K562 (cell line): ENCODE measurements at regions not wholly inside any gene's neighbourhood (a gene's known extent, or its start where the extent isn't known, plus 50 kb on each side); places are given as distances from the start of the nearest gene placed in this dataset.
A peak's percentile ranks its signal among the peaks of the same experiment; 100 is the strongest.

Experiments used
- BHLHE40 ChIP-seq: IDR thresholded peaks from 2 replicates; pipeline ENCODE4 v1.6.1; 2011; ENCODE audit warnings: low read length, improper control_type of control experiment
- CBFA2T3 ChIP-seq: fragments of 450-650 bp; IDR thresholded peaks from 2 replicates; pipeline ENCODE4 v1.6.1; 2017
- CBX8 ChIP-seq: fragments of 200-600 bp; sonication (generic); IDR thresholded peaks from 2 replicates; pipeline ENCODE4 v1.6.1; 2012; ENCODE audit warnings: borderline replicate concordance, mixed run types, low read depth, mild to moderate bottlenecking, moderate library complexity, mixed read lengths, low read length, control low read depth, inconsistent platforms; ENCODE audit not compliant: poor library complexity, severe bottlenecking; ENCODE audit errors: extremely low read depth
- CCNT2 ChIP-seq: IDR thresholded peaks from 2 replicates; pipeline ENCODE4 v1.6.1; 2011; ENCODE audit warnings: borderline replicate concordance, low read depth, mild to moderate bottlenecking, moderate library complexity, mixed read lengths, low read length; ENCODE audit not compliant: insufficient read length; ENCODE audit errors: extremely low read depth
- CHD4 ChIP-seq: fragments of 200-600 bp; sonication (generic); IDR thresholded peaks from 3 replicates; pipeline ENCODE4 v1.6.1; 2012; ENCODE audit warnings: low read depth, mild to moderate bottlenecking, mixed read lengths, low read length, inconsistent platforms; ENCODE audit not compliant: insufficient read depth, insufficient replicate concordance, poor library complexity, severe bottlenecking
- FOXJ3 ChIP-seq: sonication (generic); formaldehyde crosslinking; IDR thresholded peaks from 2 replicates; pipeline ENCODE4 v1.4.0; 2020; ENCODE audit warnings: mild to moderate bottlenecking, missing genetic modification reagents
- GATAD2B ChIP-seq: fragments of 450-650 bp; IDR thresholded peaks from 2 replicates; pipeline ENCODE4 v1.6.1; 2017; ENCODE audit warnings: mild to moderate bottlenecking, borderline replicate concordance
- HNRNPLL ChIP-seq: fragments of 200-400 bp; formaldehyde crosslinking; IDR thresholded peaks from 2 replicates; pipeline ENCODE4 v1.6.1; 2017; ENCODE audit warnings: low read length, low read depth, mild to moderate bottlenecking; ENCODE audit not compliant: poor library complexity, severe bottlenecking
- MAZ ChIP-seq, 2 experiments: fragments of 450-650 bp in 1 of 2; sonication (generic) in 1 of 2; formaldehyde crosslinking; IDR thresholded peaks in 1 of 2; conservative IDR thresholded peaks in 1 of 2; 2 replicates each; pipeline versions ENCODE4 v1.4.0 to v1.5.0; 2020; ENCODE audit warnings: mild to moderate bottlenecking in 1 of 2, missing genetic modification reagents in 1 of 2
- NCOA4 ChIP-seq: fragments of 450-650 bp; IDR thresholded peaks from 2 replicates; pipeline ENCODE4 v1.6.1; 2018; ENCODE audit warnings: mild to moderate bottlenecking; ENCODE audit not compliant: partially characterized antibody
- NFIC ChIP-seq: fragments of 450-650 bp; IDR thresholded peaks from 2 replicates; pipeline ENCODE4 v1.6.1; 2017; ENCODE audit warnings: mild to moderate bottlenecking, inconsistent platforms
- RBM34 ChIP-seq: fragments of 200-400 bp; formaldehyde crosslinking; IDR thresholded peaks from 2 replicates; pipeline ENCODE4 v1.6.1; 2018; ENCODE audit warnings: low read length, borderline replicate concordance; ENCODE audit not compliant: insufficient read depth
- TCF3 ChIP-seq: sonication (generic); formaldehyde crosslinking; IDR thresholded peaks from 2 replicates; pipeline ENCODE4 v1.4.0; 2020; ENCODE audit warnings: mild to moderate bottlenecking, missing genetic modification reagents
- ZNF124 ChIP-seq: sonication (generic); formaldehyde crosslinking; IDR thresholded peaks from 2 replicates; pipeline ENCODE4 v1.8.1; 2022; ENCODE audit warnings: missing genetic modification reagents
- ZNF239 ChIP-seq: fragments of 250-450 bp; sonication (Bioruptor Pico); IDR thresholded peaks from 2 replicates; pipeline ENCODE4 v1.4.0; 2020; ENCODE audit warnings: mild to moderate bottlenecking
- ZNF253 ChIP-seq: fragments of 250-450 bp; sonication (Bioruptor Pico); conservative IDR thresholded peaks from 2 replicates; pipeline ENCODE4 v1.6.1; 2021; ENCODE audit warnings: mild to moderate bottlenecking
- ZNF263 ChIP-seq: sonication (generic); formaldehyde crosslinking; IDR thresholded peaks from 2 replicates; pipeline ENCODE4 v1.8.0; 2022; ENCODE audit warnings: mild to moderate bottlenecking, missing genetic modification reagents, borderline replicate concordance
- ZNF311 ChIP-seq: fragments of 250-450 bp; sonication (Bioruptor Pico); IDR thresholded peaks from 2 replicates; pipeline ENCODE4 v1.4.0; 2020; ENCODE audit warnings: mild to moderate bottlenecking, moderate library complexity
- ZNF668 ChIP-seq: fragments of 250-450 bp; sonication (Bioruptor Pico); IDR thresholded peaks from 2 replicates; pipeline ENCODE4 v1.8.0; 2022; ENCODE audit warnings: mild to moderate bottlenecking, inconsistent platforms
- TF ChIP-seq, protein P1 (sequence below): sonication (generic); formaldehyde crosslinking; IDR thresholded peaks from 2 replicates; pipeline ENCODE4 v1.8.0; 2022; ENCODE audit warnings: mild to moderate bottlenecking, missing genetic modification reagents
- TF ChIP-seq, protein P2 (sequence below): fragments of 200-800 bp; sonication (Bioruptor generic); IDR thresholded peaks from 2 replicates; pipeline ENCODE4 v1.6.1; 2017; ENCODE audit warnings: missing genetic modification characterization, missing compliant biosample characterization
- TF ChIP-seq, protein P3 (sequence below): fragments of 250-450 bp; sonication (Bioruptor Pico); IDR thresholded peaks from 2 replicates; pipeline ENCODE4 v1.4.0; 2020; ENCODE audit warnings: mild to moderate bottlenecking, moderate library complexity, borderline replicate concordance

DNA sequence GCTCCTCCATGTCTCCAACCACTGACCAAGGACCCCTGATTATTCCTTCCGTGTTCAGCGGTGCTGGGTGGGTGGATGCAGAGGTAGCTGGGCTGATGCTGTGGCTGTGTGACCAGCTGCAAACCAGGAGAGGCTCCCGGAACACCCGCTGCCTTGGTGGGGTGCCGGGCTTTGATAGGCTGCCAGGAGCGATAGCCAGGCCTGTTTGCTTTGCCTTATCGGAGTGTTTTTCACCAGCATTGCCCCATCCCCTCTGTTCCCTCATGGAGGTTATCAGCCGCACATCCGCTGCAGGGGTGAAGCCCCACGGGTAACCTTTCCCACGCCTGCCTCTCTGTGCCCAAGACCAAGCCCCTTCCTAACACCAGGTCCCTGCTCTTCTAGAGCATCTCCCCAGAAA is 354.3 kb downstream of the C16orf95 start (continued):
- TF ChIP-seq ZNF253 (CRISPR knock-in tag) (no peak), MAZ (CRISPR knock-in tag; conservative IDR thresholded peaks at IDR 0.05 in 1 of 2, IDR thresholded peaks at IDR 0.05 in 1 of 2) (0 out of 4 replicates have a peak, but pooled peaks of 1 of the 2 experiments have one; percentile 38), NFIC (peak; percentile 48), FOXJ3 (CRISPR knock-in tag) (no peak), ZNF263 (CRISPR knock-in tag) (no peak), CHD4 (no peak), CBFA2T3 (peak; percentile 85), ZNF239 (no peak), HNRNPLL (no peak), ZNF311 (CRISPR knock-in tag) (0 out of 2 replicates have a peak, but pooled peaks have one; percentile 54), RBM34 (no peak), ZNF668 (no peak), TCF3 (CRISPR knock-in tag) (peak; percentile 79), CCNT2 (peak; percentile 40), CBX8 (no peak), BHLHE40 (no peak), GATAD2B (no peak), NCOA4 (no peak), ZNF124 (no peak)
- TF ChIP-seq, protein P1, sequence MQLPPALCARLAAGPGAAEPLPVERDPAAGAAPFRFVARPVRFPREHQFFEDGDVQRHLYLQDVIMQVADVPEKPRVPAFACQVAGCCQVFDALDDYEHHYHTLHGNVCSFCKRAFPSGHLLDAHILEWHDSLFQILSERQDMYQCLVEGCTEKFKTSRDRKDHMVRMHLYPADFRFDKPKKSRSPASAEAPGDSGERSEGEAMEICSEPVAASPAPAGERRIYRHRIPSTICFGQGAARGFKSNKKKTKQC, result no peak
- TF ChIP-seq, protein P2, sequence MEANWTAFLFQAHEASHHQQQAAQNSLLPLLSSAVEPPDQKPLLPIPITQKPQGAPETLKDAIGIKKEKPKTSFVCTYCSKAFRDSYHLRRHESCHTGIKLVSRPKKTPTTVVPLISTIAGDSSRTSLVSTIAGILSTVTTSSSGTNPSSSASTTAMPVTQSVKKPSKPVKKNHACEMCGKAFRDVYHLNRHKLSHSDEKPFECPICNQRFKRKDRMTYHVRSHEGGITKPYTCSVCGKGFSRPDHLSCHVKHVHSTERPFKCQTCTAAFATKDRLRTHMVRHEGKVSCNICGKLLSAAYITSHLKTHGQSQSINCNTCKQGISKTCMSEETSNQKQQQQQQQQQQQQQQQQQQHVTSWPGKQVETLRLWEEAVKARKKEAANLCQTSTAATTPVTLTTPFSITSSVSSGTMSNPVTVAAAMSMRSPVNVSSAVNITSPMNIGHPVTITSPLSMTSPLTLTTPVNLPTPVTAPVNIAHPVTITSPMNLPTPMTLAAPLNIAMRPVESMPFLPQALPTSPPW (CRISPR knock-in tag), result peak; percentile 26; the same call in 1 of the 2 replicates
- TF ChIP-seq, protein P3, sequence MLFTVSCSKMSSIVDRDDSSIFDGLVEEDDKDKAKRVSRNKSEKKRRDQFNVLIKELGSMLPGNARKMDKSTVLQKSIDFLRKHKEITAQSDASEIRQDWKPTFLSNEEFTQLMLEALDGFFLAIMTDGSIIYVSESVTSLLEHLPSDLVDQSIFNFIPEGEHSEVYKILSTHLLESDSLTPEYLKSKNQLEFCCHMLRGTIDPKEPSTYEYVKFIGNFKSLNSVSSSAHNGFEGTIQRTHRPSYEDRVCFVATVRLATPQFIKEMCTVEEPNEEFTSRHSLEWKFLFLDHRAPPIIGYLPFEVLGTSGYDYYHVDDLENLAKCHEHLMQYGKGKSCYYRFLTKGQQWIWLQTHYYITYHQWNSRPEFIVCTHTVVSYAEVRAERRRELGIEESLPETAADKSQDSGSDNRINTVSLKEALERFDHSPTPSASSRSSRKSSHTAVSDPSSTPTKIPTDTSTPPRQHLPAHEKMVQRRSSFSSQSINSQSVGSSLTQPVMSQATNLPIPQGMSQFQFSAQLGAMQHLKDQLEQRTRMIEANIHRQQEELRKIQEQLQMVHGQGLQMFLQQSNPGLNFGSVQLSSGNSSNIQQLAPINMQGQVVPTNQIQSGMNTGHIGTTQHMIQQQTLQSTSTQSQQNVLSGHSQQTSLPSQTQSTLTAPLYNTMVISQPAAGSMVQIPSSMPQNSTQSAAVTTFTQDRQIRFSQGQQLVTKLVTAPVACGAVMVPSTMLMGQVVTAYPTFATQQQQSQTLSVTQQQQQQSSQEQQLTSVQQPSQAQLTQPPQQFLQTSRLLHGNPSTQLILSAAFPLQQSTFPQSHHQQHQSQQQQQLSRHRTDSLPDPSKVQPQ, result no peak
